Activated naive CD8-positive, alpha-beta T cell (primary cell): ENCODE measurements at regions not wholly inside any gene's neighbourhood (a gene's known extent, or its start where the extent isn't known, plus 50 kb on each side); places are given as distances from the start of the nearest gene placed in this dataset.

Experiments used
- H3K27ac Mint-ChIP-seq: one replicate; pipeline ENCODE4 v1.8.0; 2021; ENCODE audit warnings: mixed read lengths
- H3K27me3 Mint-ChIP-seq: one replicate; pipeline ENCODE4 v1.8.0; 2021; ENCODE audit warnings: mixed read lengths
- H3K36me3 Mint-ChIP-seq: one replicate; pipeline ENCODE4 v1.8.0; 2021; ENCODE audit warnings: mixed read lengths
- H3K4me1 Mint-ChIP-seq: one replicate; pipeline ENCODE4 v1.8.0; 2021; ENCODE audit warnings: low read depth, mixed read lengths
- H3K4me3 Mint-ChIP-seq: one replicate; pipeline ENCODE4 v1.8.0; 2021; ENCODE audit warnings: mild to moderate bottlenecking, mixed read lengths
- H3K9me3 Mint-ChIP-seq: one replicate; pipeline ENCODE4 v1.8.0; 2021; ENCODE audit warnings: low read depth, mixed read lengths

DNA sequence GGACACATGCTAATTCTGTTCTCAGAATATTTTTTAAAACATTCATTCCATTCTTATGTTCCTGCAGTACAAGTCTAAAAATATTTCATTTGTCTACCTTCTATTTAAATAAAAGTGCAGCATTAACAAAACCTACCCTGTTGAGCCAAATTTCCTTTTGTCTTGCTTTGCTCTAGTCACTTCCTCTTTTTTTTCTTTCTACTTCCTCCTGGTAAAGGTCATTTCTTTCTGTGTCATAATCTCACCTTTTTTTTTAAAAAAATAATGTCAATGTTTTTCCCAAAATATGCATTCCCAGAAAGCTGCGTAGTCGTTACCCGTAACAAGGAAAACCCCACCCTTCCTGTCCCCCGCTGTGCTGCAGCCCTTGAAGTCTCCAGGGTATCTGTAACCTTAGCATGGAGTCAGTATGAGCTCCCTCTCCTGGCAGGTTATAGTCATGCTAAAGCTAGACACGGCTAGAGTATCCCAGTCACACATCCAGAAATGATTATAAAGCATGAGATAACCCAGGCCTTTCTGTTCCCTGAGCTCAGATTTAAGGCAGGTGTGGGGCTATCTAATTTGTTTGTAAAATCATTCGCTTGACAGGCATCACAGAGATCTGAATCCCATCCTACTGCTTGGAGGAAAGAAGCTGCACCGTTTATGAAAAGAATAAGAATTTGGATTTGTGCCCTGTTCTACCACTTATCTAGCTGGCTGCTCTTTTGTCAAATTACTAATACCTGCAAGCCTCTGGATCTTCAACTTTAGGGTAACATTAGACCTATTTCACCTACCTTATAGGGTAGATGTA, 51.1 kb upstream of the EED start:
- H3K27me3 Mint-ChIP-seq: no peaks in the 10 kb centered on the region
- H3K9me3 Mint-ChIP-seq: no peaks in the 10 kb centered on the region
- no peaks in the 10 kb centered on the region for H3K36me3 Mint-ChIP-seq
- H3K4me3 Mint-ChIP-seq: peak overlapping the region; percentile 88
- H3K27ac Mint-ChIP-seq: peak overlapping the region; percentile 87
- H3K4me1 Mint-ChIP-seq: peaks cover 14% of the 10 kb centered on the region

DNA sequence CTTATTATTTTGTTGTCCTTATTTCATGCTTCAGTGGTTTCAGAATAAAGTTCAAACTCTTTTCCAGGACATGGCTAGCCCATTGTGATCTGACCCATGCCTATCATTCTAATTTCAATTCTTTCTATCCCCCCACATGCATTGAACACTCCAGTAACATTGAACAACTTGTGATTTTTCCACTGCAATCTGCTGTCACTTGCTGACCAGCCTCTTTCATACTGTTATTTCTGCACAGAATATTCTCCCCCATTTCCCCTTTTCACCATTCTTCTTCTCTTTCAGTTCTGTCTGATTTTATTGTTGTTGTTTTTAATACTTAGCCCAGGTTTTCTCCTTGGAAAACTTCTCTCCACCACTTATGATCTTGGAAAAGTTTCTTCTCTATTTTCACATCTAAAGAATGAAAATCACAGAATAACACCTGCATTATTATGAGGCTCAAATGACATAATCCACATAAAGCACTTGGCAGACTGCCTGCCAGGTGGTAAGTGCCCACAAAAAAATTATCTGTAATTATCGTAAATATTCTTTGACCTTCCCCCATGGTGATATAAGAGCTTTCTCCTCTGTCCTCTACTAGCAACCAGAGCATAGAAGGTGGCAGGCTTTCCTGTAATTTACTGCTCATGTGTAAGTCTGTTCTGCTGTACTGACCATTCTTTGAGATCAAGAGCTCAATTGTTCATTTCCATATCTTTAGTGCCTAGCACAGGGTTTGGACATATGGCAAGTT, 51.9 kb upstream of the EED start:
- Mint-ChIP-seq H3K9me3 (no peaks in the 10 kb centered on the region), H3K4me1 (peaks cover 14% of the 10 kb centered on the region), H3K36me3 (no peaks in the 10 kb centered on the region), H3K27ac (peak overlapping the region; percentile 87), H3K27me3 (no peaks in the 10 kb centered on the region), H3K4me3 (peak overlapping the region; percentile 88)

DNA sequence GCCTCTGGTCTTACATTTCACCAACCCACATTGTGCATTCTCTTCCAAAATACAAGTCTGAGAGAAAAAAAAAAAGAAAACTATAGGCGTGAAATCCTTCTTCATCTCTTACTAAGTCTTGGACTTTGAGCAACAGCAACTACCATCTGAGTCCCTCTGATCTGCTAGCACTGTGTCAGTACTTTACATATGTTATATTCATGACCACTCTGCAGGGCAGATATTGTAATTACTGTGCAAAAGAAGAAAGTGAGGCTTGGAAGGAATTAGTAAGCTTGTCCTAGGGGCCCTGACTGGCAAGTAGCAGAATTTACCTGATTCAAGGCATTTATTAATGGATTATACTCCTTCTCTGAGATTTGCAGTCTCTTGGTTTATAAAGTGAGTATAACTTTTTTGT, 52.7 kb upstream of the EED start:
- Mint-ChIP-seq H3K4me3 (no peak overlapping the region), H3K27ac (no peak overlapping the region), H3K9me3 (no peaks in the 10 kb centered on the region), H3K4me1 (peaks cover 14% of the 10 kb centered on the region), H3K27me3 (no peaks in the 10 kb centered on the region), H3K36me3 (no peaks in the 10 kb centered on the region)

GRCh38 chr11:86187027-86187426, 57.5 kb upstream of the EED start:
- Mint-ChIP-seq H3K9me3 (no peaks in the 10 kb centered on the region), H3K36me3 (no peaks in the 10 kb centered on the region), H3K27ac (no peak overlapping the region), H3K4me1 (no peaks in the 10 kb centered on the region), H3K4me3 (no peak overlapping the region), H3K27me3 (no peaks in the 10 kb centered on the region)

GRCh38 chr11:86186386-86186785, 58.2 kb upstream of the EED start:
- Mint-ChIP-seq H3K27ac (no peak overlapping the region), H3K4me1 (no peaks in the 10 kb centered on the region), H3K36me3 (no peaks in the 10 kb centered on the region), H3K9me3 (no peaks in the 10 kb centered on the region), H3K27me3 (no peaks in the 10 kb centered on the region), H3K4me3 (no peak overlapping the region)

- H3K27me3 Mint-ChIP-seq: no peaks in the 10 kb centered on the region
- H3K9me3 Mint-ChIP-seq: no peaks in the 10 kb centered on the region
- H3K4me3 Mint-ChIP-seq: no peak overlapping the region
- no peaks in the 10 kb centered on the region for H3K36me3 Mint-ChIP-seq
- no peak overlapping the region for H3K27ac Mint-ChIP-seq
- no peaks in the 10 kb centered on the region for H3K4me1 Mint-ChIP-seq
These were observed 59.2 kb upstream of the EED start for GRCh38 chr11:86185381-86185750.

- Mint-ChIP-seq H3K9me3 (no peaks in the 10 kb centered on the region), H3K27ac (no peak overlapping the region), H3K27me3 (no peaks in the 10 kb centered on the region), H3K4me1 (no peaks in the 10 kb centered on the region), H3K36me3 (no peaks in the 10 kb centered on the region), H3K4me3 (no peak overlapping the region)
These were observed 59.7 kb upstream of the EED start for GRCh38 chr11:86184728-86185380.

DNA sequence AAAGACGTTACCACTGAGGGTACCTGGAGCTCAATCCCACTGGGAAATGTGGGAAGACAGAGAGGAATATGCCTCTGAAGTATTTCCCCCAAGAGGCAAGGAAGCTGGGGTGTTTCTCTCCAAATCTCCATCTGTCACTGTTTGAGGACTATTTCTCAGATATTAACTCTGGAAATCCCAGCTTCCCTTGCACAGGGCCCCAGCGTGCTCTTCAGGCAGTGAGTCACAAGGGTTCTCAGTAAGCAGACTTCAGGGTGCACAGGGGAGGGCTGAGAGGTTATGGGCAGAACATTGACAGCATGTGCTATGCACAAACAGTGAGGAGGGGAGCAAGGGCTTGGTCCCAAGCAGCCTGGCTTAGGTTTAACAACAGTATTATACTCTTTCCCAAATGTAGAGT, 60.9 kb upstream of the EED start:
- no peak overlapping the region for H3K27ac Mint-ChIP-seq
- H3K4me1 Mint-ChIP-seq: no peaks in the 10 kb centered on the region
- H3K36me3 Mint-ChIP-seq: no peaks in the 10 kb centered on the region
- H3K27me3 Mint-ChIP-seq: no peaks in the 10 kb centered on the region
- no peak overlapping the region for H3K4me3 Mint-ChIP-seq
- H3K9me3 Mint-ChIP-seq: no peaks in the 10 kb centered on the region

- H3K27ac Mint-ChIP-seq: no peak overlapping the region
- H3K4me1 Mint-ChIP-seq: peaks cover 2% of the 10 kb centered on the region
- H3K27me3 Mint-ChIP-seq: no peaks in the 10 kb centered on the region
- H3K36me3 Mint-ChIP-seq: no peaks in the 10 kb centered on the region
- no peaks in the 10 kb centered on the region for H3K9me3 Mint-ChIP-seq
- no peak overlapping the region for H3K4me3 Mint-ChIP-seq
These were observed 61.5 kb upstream of the EED start for GRCh38 chr11:86182976-86183584.

DNA sequence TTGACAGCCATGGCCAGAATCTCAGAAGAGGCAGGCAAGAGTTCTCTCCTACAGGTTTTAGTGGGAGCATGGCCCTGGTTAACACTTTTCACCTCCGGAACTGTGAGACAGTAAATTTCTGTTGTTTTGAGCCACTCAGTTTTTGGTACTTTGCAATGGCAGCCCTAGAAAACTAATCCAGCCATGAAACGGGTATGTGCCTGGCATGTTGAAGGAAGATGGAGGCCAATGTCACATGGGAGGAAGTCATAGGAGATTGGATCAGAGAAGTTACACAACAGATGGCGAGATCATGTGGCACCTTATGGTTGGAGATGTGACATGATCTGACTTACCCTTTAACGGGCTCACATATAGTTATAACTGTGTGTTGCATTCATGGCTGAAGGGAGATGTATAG, 63.2 kb upstream of the EED start:
- Mint-ChIP-seq H3K4me3 (no peak overlapping the region), H3K4me1 (peaks cover 7% of the 10 kb centered on the region), H3K9me3 (no peaks in the 10 kb centered on the region), H3K27ac (no peak overlapping the region), H3K36me3 (no peaks in the 10 kb centered on the region), H3K27me3 (peaks cover 2% of the 10 kb centered on the region)

- no peak overlapping the region for H3K4me3 Mint-ChIP-seq
These were observed 63.7 kb upstream of the EED start for GRCh38 chr11:86180851-86181250.

GRCh38 chr11:86180423-86180822, 64.1 kb upstream of the EED start:
- no peak overlapping the region for H3K4me3 Mint-ChIP-seq
- no peaks in the 10 kb centered on the region for H3K36me3 Mint-ChIP-seq
- peaks cover 15% of the 10 kb centered on the region for H3K4me1 Mint-ChIP-seq
- H3K9me3 Mint-ChIP-seq: no peaks in the 10 kb centered on the region
- no peak overlapping the region for H3K27ac Mint-ChIP-seq
- peaks cover 2% of the 10 kb centered on the region for H3K27me3 Mint-ChIP-seq

More at GRCh38 chr11:86180851-86181250, 63.7 kb upstream of the EED start:
- Mint-ChIP-seq H3K4me1 (peaks cover 13% of the 10 kb centered on the region), H3K27ac (no peak overlapping the region), H3K36me3 (no peaks in the 10 kb centered on the region), H3K9me3 (no peaks in the 10 kb centered on the region), H3K27me3 (peaks cover 2% of the 10 kb centered on the region)

DNA sequence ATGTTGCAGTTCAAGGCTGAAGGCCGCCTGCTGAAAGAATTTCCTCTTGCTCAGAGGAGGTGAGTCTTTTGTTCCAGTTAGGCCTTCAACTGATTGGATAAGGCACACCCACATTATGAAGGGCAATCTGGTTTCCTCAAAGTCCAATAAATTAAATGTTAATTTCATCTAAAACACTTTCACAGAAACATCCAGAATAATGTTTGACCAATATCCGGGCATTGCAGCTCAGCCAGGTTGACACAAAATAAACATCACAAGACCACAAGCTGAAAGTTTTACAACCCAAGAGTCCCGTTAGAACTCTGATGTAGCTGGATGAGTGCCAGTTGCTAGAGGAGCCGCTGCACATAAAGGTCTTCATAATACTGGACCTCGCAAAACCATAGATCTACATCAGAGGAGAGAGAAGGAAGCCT, 64.9 kb upstream of the EED start:
- H3K36me3 Mint-ChIP-seq: no peaks in the 10 kb centered on the region
- no peak overlapping the region for H3K27ac Mint-ChIP-seq
- H3K9me3 Mint-ChIP-seq: no peaks in the 10 kb centered on the region
- no peak overlapping the region for H3K4me3 Mint-ChIP-seq
- peaks cover 15% of the 10 kb centered on the region for H3K4me1 Mint-ChIP-seq
- H3K27me3 Mint-ChIP-seq: peaks cover 2% of the 10 kb centered on the region

- H3K27ac Mint-ChIP-seq: peak overlapping the region; percentile 48
- H3K9me3 Mint-ChIP-seq: no peaks in the 10 kb centered on the region
- H3K4me1 Mint-ChIP-seq: peaks cover 15% of the 10 kb centered on the region
- H3K4me3 Mint-ChIP-seq: no peak overlapping the region
- H3K27me3 Mint-ChIP-seq: peaks cover 2% of the 10 kb centered on the region
- no peaks in the 10 kb centered on the region for H3K36me3 Mint-ChIP-seq
These were observed 67.3 kb upstream of the EED start for GRCh38 chr11:86177302-86177701.
